Fibroblast of lung (primary cell): ENCODE measurements at regions not wholly inside any gene's neighbourhood (a gene's known extent, or its start where the extent isn't known, plus 50 kb on each side); places are given as distances from the start of the nearest gene placed in this dataset.

ENCODE experiments used
- DNase-seq, 2 donors: peaks; one replicate each; pipeline versions ENCODE4 v3.0.0 to v3.0.0-alpha.2; 2010; ENCODE audit warnings: low read depth in 2 of 2
- H2AFZ ChIP-seq: 2 replicates; pipeline ENCODE4 v1.5.1; 2012; ENCODE audit warnings: low read length, control low read depth, inconsistent platforms
- H3K27ac ChIP-seq: 2 replicates; pipeline ENCODE4 v1.5.1; 2011; ENCODE audit warnings: low read length, control low read depth; ENCODE audit not compliant: insufficient read depth
- H3K27me3 ChIP-seq: 2 replicates; pipeline ENCODE4 v1.5.1; 2011; ENCODE audit warnings: mild to moderate bottlenecking, low read length; ENCODE audit not compliant: control insufficient read depth, insufficient read depth
- H3K36me3 ChIP-seq: 2 replicates; pipeline ENCODE4 v1.5.1; 2011; ENCODE audit warnings: low read length; ENCODE audit not compliant: control insufficient read depth, insufficient read depth
- H3K4me1 ChIP-seq: 2 replicates; pipeline ENCODE4 v1.5.1; 2011; ENCODE audit warnings: low read length; ENCODE audit not compliant: control insufficient read depth, insufficient read depth; ENCODE audit errors: extremely low read depth
- H3K4me2 ChIP-seq: 2 replicates; pipeline ENCODE4 v1.5.1; 2011; ENCODE audit warnings: low read length, control low read depth; ENCODE audit not compliant: insufficient read depth; ENCODE audit errors: extremely low read depth
- H3K4me3 ChIP-seq, 4 experiments: fragments of 200-600 bp in 1 of 4; sonication (generic) in 1 of 4; replicated peaks in 1 of 4; 2 replicates each; pipeline ENCODE4 v1.5.1; 2011 to 2016; ENCODE audit warnings: low read length in 4 of 4, low read depth in 3 of 4, mild to moderate bottlenecking in 3 of 4, control low read depth in 2 of 4, inconsistent platforms in 1 of 4, mixed read lengths in 1 of 4; ENCODE audit not compliant: insufficient read depth in 1 of 4; ENCODE audit errors: control extremely low read depth in 1 of 4
- H3K79me2 ChIP-seq: 2 replicates; pipeline ENCODE4 v1.5.1; 2012; ENCODE audit warnings: mild to moderate bottlenecking, low read length, inconsistent platforms; ENCODE audit not compliant: control insufficient read depth, insufficient read depth
- H3K9ac ChIP-seq: 2 replicates; pipeline ENCODE4 v1.5.1; 2011; ENCODE audit warnings: mild to moderate bottlenecking, low read length, control low read depth; ENCODE audit not compliant: insufficient read depth
- H3K9me3 ChIP-seq: 2 replicates; pipeline ENCODE4 v1.5.1; 2012; ENCODE audit warnings: low read depth, low read length; ENCODE audit not compliant: control insufficient read depth, insufficient read depth
- H4K20me1 ChIP-seq: 2 replicates; pipeline ENCODE4 v1.5.1; 2011; ENCODE audit warnings: low read length; ENCODE audit not compliant: control insufficient read depth, insufficient read depth; ENCODE audit errors: extremely low read depth
- EZH2 ChIP-seq: IDR thresholded peaks from 2 replicates; pipeline ENCODE4 v1.5.1; 2012; ENCODE audit warnings: low read length, control low read depth, mild to moderate bottlenecking; ENCODE audit errors: missing control alignments
- TF ChIP-seq, protein P1 (sequence below), 2 donors: IDR thresholded peaks in 1 of 2; conservative IDR thresholded peaks in 1 of 2; 1 replicate in 1 of 2; 2 replicates in 1 of 2; pipeline ENCODE4 v1.5.1; 2011 to 2012; ENCODE audit warnings: low read length in 2 of 2, control low read depth in 1 of 2, inconsistent platforms in 1 of 2, low read depth in 1 of 2, mild to moderate bottlenecking in 1 of 2

DNA sequence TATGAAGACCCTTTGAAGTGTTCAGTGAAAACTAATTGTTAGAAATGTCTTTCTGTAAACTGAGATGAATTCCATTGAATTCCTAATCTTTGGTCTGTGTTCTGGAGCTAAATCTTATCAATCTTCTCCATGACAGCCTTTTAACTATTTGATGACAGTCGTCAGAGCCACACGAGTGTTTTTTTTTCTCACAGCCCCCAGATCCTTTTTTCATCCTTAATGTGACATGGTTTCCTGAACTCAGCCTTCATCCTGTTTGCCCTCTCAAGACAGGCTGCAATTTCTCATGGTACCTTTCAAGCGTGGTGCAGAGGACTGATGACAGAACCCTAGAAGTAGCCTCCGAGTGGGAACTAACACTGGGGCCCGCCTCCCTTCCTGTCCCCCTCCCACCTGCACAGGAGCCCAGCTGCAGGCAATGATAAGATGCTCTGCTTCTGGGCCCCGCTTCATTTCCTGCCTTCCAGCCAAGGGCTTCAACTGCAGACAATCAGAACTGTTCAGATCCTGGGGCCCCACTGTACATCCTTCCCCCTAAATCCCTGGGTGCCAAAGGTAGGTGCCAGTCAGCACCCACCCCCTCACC, 114.6 kb upstream of the VAV3 start:
- Histone ChIP-seq H3K79me2 (no peaks in the 10 kb centered on the region), H3K4me2 (no peak overlapping the region), H3K27ac (no peak overlapping the region), H3K4me1 (no peaks in the 10 kb centered on the region), H3K27me3 (peaks cover 3% of the 10 kb centered on the region), H4K20me1 (no peaks in the 10 kb centered on the region), H3K4me3 (no peak overlapping the region), H3K9me3 (no peaks in the 10 kb centered on the region), H3K36me3 (no peaks in the 10 kb centered on the region), H2AFZ (no peak overlapping the region), H3K9ac (no peak overlapping the region)
- no peak for DNase-seq
- TF ChIP-seq EZH2, result no peak
- TF ChIP-seq, protein P1, sequence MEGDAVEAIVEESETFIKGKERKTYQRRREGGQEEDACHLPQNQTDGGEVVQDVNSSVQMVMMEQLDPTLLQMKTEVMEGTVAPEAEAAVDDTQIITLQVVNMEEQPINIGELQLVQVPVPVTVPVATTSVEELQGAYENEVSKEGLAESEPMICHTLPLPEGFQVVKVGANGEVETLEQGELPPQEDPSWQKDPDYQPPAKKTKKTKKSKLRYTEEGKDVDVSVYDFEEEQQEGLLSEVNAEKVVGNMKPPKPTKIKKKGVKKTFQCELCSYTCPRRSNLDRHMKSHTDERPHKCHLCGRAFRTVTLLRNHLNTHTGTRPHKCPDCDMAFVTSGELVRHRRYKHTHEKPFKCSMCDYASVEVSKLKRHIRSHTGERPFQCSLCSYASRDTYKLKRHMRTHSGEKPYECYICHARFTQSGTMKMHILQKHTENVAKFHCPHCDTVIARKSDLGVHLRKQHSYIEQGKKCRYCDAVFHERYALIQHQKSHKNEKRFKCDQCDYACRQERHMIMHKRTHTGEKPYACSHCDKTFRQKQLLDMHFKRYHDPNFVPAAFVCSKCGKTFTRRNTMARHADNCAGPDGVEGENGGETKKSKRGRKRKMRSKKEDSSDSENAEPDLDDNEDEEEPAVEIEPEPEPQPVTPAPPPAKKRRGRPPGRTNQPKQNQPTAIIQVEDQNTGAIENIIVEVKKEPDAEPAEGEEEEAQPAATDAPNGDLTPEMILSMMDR (conservative IDR thresholded peaks at IDR 0.05 in 1 of 2, IDR thresholded peaks at IDR 0.05 in 1 of 2; ENCODE audit: low read depth in 1 of 2, low read length in 2 of 2), result no peak

DNA sequence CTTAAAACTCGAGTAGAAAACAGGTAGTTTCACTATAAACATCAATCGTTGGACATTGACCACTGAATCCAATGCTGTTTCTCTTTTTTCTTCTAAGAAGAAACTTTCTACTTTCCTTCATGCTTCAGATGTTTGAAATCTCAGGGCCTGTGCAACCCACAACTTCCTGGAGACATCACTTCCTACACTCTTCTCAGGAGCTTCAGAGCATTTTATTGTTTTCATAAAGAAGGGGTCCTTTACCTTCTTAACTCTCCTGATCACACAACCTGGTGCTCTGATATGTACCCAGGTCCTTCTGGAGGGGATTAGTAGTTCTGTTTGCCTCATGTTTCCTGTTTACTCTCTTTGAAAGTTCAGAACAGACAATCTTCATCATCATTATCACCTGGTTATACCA, 113.0 kb upstream of the VAV3 start:
- Histone ChIP-seq H3K27ac (no peak overlapping the region), H3K79me2 (no peaks in the 10 kb centered on the region), H3K27me3 (peaks cover 3% of the 10 kb centered on the region), H3K4me1 (no peaks in the 10 kb centered on the region), H2AFZ (no peak overlapping the region), H3K9me3 (no peaks in the 10 kb centered on the region), H3K4me3 (no peak overlapping the region), H3K9ac (no peak overlapping the region), H3K36me3 (no peaks in the 10 kb centered on the region), H3K4me2 (no peak overlapping the region), H4K20me1 (no peaks in the 10 kb centered on the region)
- TF ChIP-seq, protein P1 (conservative IDR thresholded peaks at IDR 0.05 in 1 of 2, IDR thresholded peaks at IDR 0.05 in 1 of 2; ENCODE audit: low read depth in 1 of 2, low read length in 2 of 2), result no peak
- TF ChIP-seq EZH2, result no peak
- DNase-seq, result no peak

DNA sequence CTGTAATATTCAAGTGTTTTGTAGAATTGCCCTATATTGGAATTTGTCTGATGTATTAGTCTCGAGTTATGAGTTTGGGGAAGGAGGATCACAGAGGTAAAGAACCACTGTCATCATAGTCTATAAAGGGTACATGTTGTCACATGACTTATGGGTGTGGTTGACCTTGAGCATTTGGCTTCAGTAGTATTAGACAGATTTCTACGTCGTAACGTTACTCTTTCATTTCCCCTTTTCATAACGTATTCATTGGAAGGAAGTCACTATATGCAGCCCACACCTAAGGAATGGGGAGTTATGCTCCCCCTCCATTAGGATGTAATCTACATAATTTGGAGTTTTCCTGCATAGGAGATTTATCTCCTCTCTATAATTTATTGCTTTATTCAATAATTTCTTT, 110.1 kb upstream of the VAV3 start:
- Histone ChIP-seq H3K27me3 (peaks cover 3% of the 10 kb centered on the region), H3K36me3 (no peaks in the 10 kb centered on the region), H3K4me3 (no peak overlapping the region), H3K9me3 (no peaks in the 10 kb centered on the region), H3K79me2 (no peaks in the 10 kb centered on the region), H3K4me1 (no peaks in the 10 kb centered on the region), H2AFZ (no peak overlapping the region), H3K9ac (no peak overlapping the region), H3K27ac (no peak overlapping the region), H4K20me1 (no peaks in the 10 kb centered on the region), H3K4me2 (no peak overlapping the region)
- no peak for DNase-seq
- no peak for TF ChIP-seq EZH2
- TF ChIP-seq, protein P1 (conservative IDR thresholded peaks at IDR 0.05 in 1 of 2, IDR thresholded peaks at IDR 0.05 in 1 of 2; ENCODE audit: low read depth in 1 of 2, low read length in 2 of 2), result no peak
